NCI-H748 (cell line): ENCODE measurements at regions not wholly inside any gene's neighbourhood (a gene's known extent, or its start where the extent isn't known, plus 50 kb on each side); places are given as distances from the start of the nearest gene placed in this dataset.

ENCODE experiments used
- DNase-seq: peaks from one replicate; lab custom pipeline; 2025; ENCODE audit not compliant: unreplicated experiment; lab: John Stamatoyannopoulos, UW

DNA sequence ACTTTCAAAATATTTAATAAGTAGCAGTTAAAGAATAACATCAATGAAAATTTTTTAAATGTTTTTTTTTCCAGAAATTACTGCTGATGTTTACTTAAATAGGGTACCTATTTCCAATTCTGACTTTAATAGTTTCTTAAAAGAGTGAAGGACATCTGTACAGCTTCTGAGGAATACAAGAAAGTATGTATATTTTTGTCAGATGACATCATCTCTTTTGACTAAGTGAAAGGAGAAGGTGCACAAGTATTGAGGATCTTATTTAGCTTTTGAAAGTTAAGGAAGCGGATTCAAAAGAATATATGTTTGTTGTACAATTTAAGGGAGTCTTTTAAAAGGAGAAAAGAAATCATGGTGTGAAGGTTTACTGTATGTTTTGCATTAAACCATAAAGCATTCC is 90.0 kb upstream of the SLC35B3 start:
- DNase-seq: no peak

DNA sequence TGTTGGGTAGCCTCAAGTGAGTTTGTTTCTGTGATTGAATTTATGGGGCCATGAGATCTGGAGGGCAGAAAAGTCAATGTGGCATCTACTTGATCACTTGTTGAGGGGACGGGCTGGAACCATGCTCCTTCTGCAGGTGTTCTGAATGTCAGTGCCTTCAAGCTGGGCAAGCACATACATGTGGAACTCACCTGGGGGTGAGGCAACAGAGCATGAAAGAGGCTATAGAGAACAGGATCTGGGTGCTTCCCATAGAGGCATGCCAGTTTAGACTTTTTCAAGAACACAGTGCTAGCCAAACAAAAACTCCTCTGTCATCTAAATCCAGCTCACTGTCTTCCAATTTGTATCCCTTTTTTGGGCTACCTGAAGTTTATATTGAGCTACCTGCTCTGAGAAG is 77.8 kb upstream of the SLC35B3 start:
- DNase-seq: no peak

GRCh38 chr6:8507286-8507685 is 71.9 kb upstream of the SLC35B3 start:
- no peak for DNase-seq

GRCh38 chr6:8506126-8506525 is 70.8 kb upstream of the SLC35B3 start:
- no peak for DNase-seq

GRCh38 chr6:8499540-8499939 is 64.2 kb upstream of the SLC35B3 start:
- peak; percentile 42 for DNase-seq

- no peak for DNase-seq
These were observed 59.4 kb upstream of the SLC35B3 start for GRCh38 chr6:8494730-8495129.

DNA sequence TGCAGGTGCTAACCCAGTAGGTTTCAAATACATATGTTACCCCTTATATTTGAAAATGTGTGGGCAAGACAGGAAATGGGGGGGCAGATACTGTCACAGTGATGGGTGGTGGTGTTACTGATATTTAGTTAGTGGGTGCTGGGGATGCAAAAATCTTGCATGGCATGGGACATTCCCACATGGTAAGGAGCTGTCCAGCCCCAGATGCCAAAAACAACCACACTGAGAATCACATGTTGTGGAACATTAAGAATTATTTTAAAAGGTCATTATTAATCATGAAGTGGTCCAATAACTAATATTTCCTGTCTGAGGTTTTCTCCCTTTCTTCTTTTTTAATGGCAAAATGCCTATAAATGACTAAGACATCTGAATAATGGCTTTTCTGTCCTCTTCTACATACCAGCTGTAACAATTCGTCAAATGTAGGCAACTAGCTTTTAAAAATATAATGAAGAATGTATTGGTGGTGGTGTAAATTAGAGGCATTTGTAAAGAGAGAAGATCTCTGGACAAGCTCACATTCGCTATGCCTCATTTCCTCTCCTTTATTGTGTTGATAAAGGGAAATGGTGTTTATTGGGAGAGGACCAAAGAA is 57.3 kb upstream of the SLC35B3 start:
- no peak for DNase-seq
